ENCODE measurements at regions not wholly inside any gene's neighbourhood (a gene's known extent, or its start where the extent isn't known, plus 50 kb on each side); places are given as distances from the start of the nearest gene placed in this dataset.
A peak's percentile ranks its signal among the peaks of the same experiment; 100 is the strongest.

DNA sequence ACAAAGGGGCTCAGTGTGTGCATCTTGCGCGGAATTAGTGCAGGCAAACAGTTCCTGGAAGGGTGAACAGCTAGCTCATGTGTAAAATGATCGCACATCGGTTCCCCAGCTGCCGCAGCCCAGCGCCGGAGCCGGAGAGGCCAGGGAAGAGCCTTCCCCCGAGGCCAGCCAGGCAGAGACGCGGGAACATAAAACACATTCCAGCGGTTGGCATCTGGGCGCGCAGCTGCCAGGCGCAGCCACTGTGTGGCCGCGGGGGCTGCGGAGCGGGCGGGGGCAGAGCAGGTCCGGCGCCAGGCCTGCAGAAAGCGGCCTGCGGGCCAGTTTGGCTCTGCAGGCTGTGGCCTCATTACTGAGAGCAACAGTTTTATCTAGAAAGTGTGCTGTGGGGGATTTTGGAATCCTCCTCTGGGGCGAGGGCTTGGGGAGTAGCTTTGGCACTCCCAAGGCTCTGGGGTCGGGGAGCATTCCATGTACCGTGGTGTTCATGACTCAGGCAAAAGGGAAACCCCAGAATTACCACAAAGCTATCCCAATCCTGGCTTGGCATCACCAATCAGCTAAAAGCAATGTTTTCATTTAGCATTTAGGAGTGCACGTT lies 74.3 kb downstream of the SAMD9 start:
- Histone ChIP-seq H3K9ac (ENCODE audit: control insufficient read depth, extremely low read depth, insufficient read depth, low read length) (peak overlapping the region; percentile 73), H3K4me1 (ENCODE audit: control insufficient read depth, extremely low read depth, insufficient read depth, low read length) (peaks cover 26% of the 10 kb centered on the region), H4K20me1 (ENCODE audit: control insufficient read depth, extremely low read depth, insufficient read depth, low read length) (no peaks in the 10 kb centered on the region), H3K36me3 (ENCODE audit: control insufficient read depth in 2 of 2, extremely low read depth in 1 of 2, insufficient read depth in 2 of 2, low read length in 2 of 2) (no peaks in the 10 kb centered on the region), H2AFZ (ENCODE audit: control insufficient read depth, low read length) (peak overlapping the region; percentile 49), H3K4me2 (ENCODE audit: control insufficient read depth, extremely low read depth, insufficient read depth, low read depth, low read length) (peak overlapping the region; percentile 77), H3K79me2 (ENCODE audit: control insufficient read depth, insufficient read depth, low read length) (no peaks in the 10 kb centered on the region), H3K27ac (ENCODE audit: control insufficient read depth, insufficient read depth, low read length) (peak overlapping the region; percentile 97), H3K9me3 (ENCODE audit: control insufficient read depth, low read depth, low read length) (no peaks in the 10 kb centered on the region), H3K27me3 (ENCODE audit: control insufficient read depth, extremely low read depth, insufficient read depth, low read length) (no peaks in the 10 kb centered on the region), H3K4me3 (ENCODE audit: control insufficient read depth in 2 of 3, extremely low read depth in 1 of 3, insufficient read depth in 2 of 3, low read depth in 1 of 3, low read length in 3 of 3) (peak overlapping the region; percentile 15 to 39 (median 37)), H3K9me1 (ENCODE audit: control insufficient read depth, extremely low read depth, insufficient read depth, low read length) (no peaks in the 10 kb centered on the region)
- dilution Hi-C loops (cut with MboI; ENCODE audit: extremely low pct_ligation_motif_present, low sequenced_read_pairs): no loop called here
- no peak for TF ChIP-seq EZH2 (IDR thresholded peaks at IDR 0.05; ENCODE audit: low read length)
- TF ChIP-seq, protein P1, sequence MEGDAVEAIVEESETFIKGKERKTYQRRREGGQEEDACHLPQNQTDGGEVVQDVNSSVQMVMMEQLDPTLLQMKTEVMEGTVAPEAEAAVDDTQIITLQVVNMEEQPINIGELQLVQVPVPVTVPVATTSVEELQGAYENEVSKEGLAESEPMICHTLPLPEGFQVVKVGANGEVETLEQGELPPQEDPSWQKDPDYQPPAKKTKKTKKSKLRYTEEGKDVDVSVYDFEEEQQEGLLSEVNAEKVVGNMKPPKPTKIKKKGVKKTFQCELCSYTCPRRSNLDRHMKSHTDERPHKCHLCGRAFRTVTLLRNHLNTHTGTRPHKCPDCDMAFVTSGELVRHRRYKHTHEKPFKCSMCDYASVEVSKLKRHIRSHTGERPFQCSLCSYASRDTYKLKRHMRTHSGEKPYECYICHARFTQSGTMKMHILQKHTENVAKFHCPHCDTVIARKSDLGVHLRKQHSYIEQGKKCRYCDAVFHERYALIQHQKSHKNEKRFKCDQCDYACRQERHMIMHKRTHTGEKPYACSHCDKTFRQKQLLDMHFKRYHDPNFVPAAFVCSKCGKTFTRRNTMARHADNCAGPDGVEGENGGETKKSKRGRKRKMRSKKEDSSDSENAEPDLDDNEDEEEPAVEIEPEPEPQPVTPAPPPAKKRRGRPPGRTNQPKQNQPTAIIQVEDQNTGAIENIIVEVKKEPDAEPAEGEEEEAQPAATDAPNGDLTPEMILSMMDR (optimal IDR thresholded peaks at IDR 0.05 in 1 of 3, IDR thresholded peaks at IDR 0.05 in 1 of 3, conservative IDR thresholded peaks at IDR 0.05 in 1 of 3; ENCODE audit: extremely low read depth in 1 of 3, insufficient read depth in 2 of 3, low read length in 3 of 3): peak in 1 of 3 experiments; percentile 10
- DNase-seq (ENCODE audit: low read depth, low spot score) (peak; percentile 94), FAIRE-seq (peak; percentile 96)

DNA sequence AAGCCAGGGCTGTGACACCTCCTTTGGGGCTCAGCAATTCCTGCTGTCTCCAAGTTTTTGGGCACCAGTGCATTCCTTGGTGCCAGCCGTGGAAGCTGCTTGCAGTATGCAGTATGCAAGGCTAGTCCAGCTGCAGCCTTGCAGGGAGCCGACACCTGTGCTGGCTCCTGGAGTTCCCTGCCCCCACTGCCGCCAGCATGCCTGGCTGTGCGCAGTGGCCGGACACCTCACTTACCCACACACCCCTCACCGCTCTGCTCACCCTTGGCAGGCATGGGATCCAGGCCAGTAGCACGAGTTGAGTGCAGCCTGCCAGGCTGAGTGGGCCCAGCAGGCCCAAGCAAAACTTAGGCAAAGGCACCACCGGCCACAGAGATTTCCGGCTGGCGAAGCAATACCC lies 77.4 kb downstream of the SAMD9 start:
- TF ChIP-seq, protein P1 (optimal IDR thresholded peaks at IDR 0.05 in 1 of 3, IDR thresholded peaks at IDR 0.05 in 1 of 3, conservative IDR thresholded peaks at IDR 0.05 in 1 of 3; ENCODE audit: extremely low read depth in 1 of 3, insufficient read depth in 2 of 3, low read length in 3 of 3): no peak
- TF ChIP-seq EZH2 (IDR thresholded peaks at IDR 0.05; ENCODE audit: low read length): no peak
- Histone ChIP-seq H3K9me1 (ENCODE audit: control insufficient read depth, extremely low read depth, insufficient read depth, low read length) (no peaks in the 10 kb centered on the region), H3K9ac (ENCODE audit: control insufficient read depth, extremely low read depth, insufficient read depth, low read length) (no peak overlapping the region), H3K4me2 (ENCODE audit: control insufficient read depth, extremely low read depth, insufficient read depth, low read depth, low read length) (no peak overlapping the region), H3K36me3 (ENCODE audit: control insufficient read depth in 2 of 2, extremely low read depth in 1 of 2, insufficient read depth in 2 of 2, low read length in 2 of 2) (no peaks in the 10 kb centered on the region), H3K4me1 (ENCODE audit: control insufficient read depth, extremely low read depth, insufficient read depth, low read length) (peaks cover 29% of the 10 kb centered on the region), H4K20me1 (ENCODE audit: control insufficient read depth, extremely low read depth, insufficient read depth, low read length) (no peaks in the 10 kb centered on the region), H3K27me3 (ENCODE audit: control insufficient read depth, extremely low read depth, insufficient read depth, low read length) (no peaks in the 10 kb centered on the region), H3K9me3 (ENCODE audit: control insufficient read depth, low read depth, low read length) (no peaks in the 10 kb centered on the region), H3K27ac (ENCODE audit: control insufficient read depth, insufficient read depth, low read length) (no peak overlapping the region), H3K4me3 (ENCODE audit: control insufficient read depth in 2 of 3, extremely low read depth in 1 of 3, insufficient read depth in 2 of 3, low read depth in 1 of 3, low read length in 3 of 3) (no peak overlapping the region), H2AFZ (ENCODE audit: control insufficient read depth, low read length) (no peak overlapping the region), H3K79me2 (ENCODE audit: control insufficient read depth, insufficient read depth, low read length) (no peaks in the 10 kb centered on the region)
- dilution Hi-C loops (cut with MboI; ENCODE audit: extremely low pct_ligation_motif_present, low sequenced_read_pairs): no loop called here
- no peak for FAIRE-seq
- DNase-seq (ENCODE audit: low read depth, low spot score): no peak

All from keratinocyte (primary cell).